AG04450 (cell line): ENCODE measurements at regions not wholly inside any gene's neighbourhood (a gene's known extent, or its start where the extent isn't known, plus 50 kb on each side); places are given as distances from the start of the nearest gene placed in this dataset.

ENCODE experiments used
- CTCF ChIA-PET: fragments of 300-600, 350-600 bp; formaldehyde crosslinking; extraction: SDS; loops from one replicate; lab custom pipeline; 2022; ENCODE audit warnings: antibody characterized with exemption, inconsistent platforms; lab: Charles Lee
- POLR2A ChIA-PET: fragments of 350-600 bp; formaldehyde crosslinking; extraction: SDS; loops from one replicate; lab custom pipeline; 2021; ENCODE audit warnings: antibody characterized with exemption, inconsistent platforms; lab: Yijun Ruan, JAX
- DNase-seq: peaks from one replicate; pipeline ENCODE4 v3.0.0-alpha.2; 2011; ENCODE audit warnings: low read depth, low spot score
- H3K27ac ChIP-seq: one replicate; pipeline ENCODE4 v1.5.1; 2012; ENCODE audit warnings: low read depth, low read length, control low read depth
- H3K27me3 ChIP-seq: one replicate; pipeline ENCODE4 v1.6.0; 2012; ENCODE audit warnings: low read length; ENCODE audit not compliant: control insufficient read depth, insufficient read depth
- H3K4me3 ChIP-seq: 2 replicates; pipeline ENCODE4 v1.5.1; 2011; ENCODE audit warnings: mild to moderate bottlenecking, low read depth, low read length, control low read depth
- H3K9me3 ChIP-seq: 2 replicates; pipeline ENCODE4 v1.5.1; 2012; ENCODE audit warnings: low read length; ENCODE audit not compliant: control insufficient read depth, insufficient read depth
- TF ChIP-seq, protein P1 (sequence below): IDR thresholded peaks from 2 replicates; pipeline ENCODE4 v1.5.1; 2011; ENCODE audit warnings: low read depth, low read length, control low read depth, inconsistent platforms

DNA sequence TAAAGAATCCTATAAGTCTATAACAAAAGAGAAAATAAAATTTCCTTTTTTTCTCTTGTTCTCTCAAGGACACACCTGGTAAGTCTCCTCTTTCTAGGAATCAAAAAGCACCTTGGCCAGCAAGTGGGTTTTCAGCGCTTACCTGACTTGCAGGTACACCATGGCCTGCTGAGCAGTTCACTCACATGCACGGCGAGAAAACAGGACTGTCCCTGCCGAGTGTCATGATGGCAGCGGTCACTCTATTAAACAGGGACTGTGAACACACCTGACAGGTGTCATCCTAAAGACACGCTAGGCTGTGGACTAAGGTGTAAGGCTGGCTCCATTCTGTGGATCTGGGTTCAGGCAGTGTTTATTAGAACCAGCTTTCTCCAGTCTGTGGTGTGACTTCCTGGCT is 170.2 kb downstream of the TEX29 start:
- no peaks in the 10 kb centered on the region for H3K27me3 ChIP-seq
- TF ChIP-seq, protein P1, sequence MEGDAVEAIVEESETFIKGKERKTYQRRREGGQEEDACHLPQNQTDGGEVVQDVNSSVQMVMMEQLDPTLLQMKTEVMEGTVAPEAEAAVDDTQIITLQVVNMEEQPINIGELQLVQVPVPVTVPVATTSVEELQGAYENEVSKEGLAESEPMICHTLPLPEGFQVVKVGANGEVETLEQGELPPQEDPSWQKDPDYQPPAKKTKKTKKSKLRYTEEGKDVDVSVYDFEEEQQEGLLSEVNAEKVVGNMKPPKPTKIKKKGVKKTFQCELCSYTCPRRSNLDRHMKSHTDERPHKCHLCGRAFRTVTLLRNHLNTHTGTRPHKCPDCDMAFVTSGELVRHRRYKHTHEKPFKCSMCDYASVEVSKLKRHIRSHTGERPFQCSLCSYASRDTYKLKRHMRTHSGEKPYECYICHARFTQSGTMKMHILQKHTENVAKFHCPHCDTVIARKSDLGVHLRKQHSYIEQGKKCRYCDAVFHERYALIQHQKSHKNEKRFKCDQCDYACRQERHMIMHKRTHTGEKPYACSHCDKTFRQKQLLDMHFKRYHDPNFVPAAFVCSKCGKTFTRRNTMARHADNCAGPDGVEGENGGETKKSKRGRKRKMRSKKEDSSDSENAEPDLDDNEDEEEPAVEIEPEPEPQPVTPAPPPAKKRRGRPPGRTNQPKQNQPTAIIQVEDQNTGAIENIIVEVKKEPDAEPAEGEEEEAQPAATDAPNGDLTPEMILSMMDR: no peak
- peaks cover 53% of the 10 kb centered on the region for H3K9me3 ChIP-seq
- H3K27ac ChIP-seq: no peak overlapping the region
- no peak for DNase-seq
- ChIA-PET POLR2A (no interaction called here), CTCF (no interaction called here)
- H3K4me3 ChIP-seq: no peak overlapping the region

DNA sequence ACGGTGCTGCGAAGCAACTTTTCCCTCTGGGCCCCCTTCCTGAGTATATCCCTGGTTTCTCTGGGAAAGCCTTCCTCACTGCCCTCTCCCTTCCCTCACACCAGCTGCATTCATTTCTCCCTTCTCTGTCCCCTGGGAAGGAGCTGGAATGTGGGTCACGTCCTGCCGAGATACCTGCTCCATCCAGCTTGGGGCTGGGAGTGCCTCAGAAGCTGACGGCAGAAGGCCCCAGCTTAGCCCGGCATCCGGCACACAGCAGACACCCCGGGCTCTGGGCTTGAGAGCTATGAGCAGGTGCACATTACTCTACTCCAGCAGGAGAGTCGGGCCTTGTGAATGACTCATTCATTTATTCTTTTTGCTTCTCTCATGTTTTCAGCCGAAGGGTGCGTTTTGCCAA is 170.6 kb downstream of the TEX29 start:
- H3K27ac ChIP-seq: no peak overlapping the region
- no peaks in the 10 kb centered on the region for H3K27me3 ChIP-seq
- peaks cover 49% of the 10 kb centered on the region for H3K9me3 ChIP-seq
- TF ChIP-seq, protein P1: no peak
- H3K4me3 ChIP-seq: no peak overlapping the region
- no peak for DNase-seq
- POLR2A ChIA-PET: no interaction called here
- CTCF ChIA-PET: no interaction called here

DNA sequence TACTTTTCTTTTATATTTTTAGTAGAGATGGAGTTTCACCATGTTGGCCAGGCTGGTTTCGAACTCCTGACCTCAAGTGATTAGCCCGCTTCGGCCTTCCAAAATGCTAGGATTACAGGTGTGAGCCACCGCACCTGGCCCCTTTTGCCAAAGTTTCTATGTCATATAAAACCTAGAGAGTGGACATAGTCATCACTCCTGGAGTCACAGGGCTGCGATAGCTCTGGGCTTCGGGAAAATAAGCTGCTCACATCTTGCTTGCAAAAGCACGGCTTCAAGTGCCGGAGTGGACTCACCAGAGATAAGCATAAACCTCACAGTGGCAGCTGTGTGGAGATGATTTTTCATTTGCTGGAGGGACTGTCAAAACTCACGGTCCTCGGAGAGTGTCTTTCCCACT is 171.2 kb downstream of the TEX29 start:
- ChIA-PET POLR2A (no interaction called here), CTCF (interaction anchor here (0.6 kb wide), 1 partner anchor 9 kb away, joined by 3 read pairs; no protein-coding TSS in a partner anchor)
- no peak overlapping the region for H3K27ac ChIP-seq
- no peak overlapping the region for H3K4me3 ChIP-seq
- TF ChIP-seq, protein P1: no peak
- no peaks in the 10 kb centered on the region for H3K27me3 ChIP-seq
- no peak for DNase-seq
- H3K9me3 ChIP-seq: peaks cover 42% of the 10 kb centered on the region

DNA sequence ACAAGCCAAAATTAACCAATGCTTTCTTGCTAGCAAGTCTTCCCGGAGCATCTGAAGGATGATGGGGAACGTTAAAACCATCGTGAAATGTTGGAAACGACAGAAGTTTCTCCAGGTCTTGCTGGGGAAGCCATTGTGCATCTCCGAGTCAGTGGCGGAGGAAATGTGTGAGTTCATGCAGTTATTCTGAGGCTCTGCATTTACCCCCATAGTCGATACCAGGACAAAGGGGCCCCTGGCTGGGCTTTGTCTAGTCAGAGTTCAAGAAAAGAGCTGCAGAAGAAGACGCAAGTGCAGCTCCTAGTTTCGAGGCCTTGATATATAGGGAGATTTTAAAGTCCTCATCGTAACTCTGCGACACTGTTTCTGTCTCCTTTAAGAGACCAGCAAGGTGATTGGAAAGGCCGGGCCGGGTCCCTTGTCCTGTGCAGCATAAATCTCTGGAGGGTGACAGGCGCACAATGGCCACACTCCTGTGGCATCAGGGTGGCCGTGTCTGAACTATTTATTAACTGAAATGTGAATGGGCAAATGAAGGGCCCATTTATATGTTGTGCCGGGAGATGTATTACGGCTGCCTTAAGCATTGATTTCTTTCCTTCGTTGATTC is 172.0 kb downstream of the TEX29 start:
- POLR2A ChIA-PET: no interaction called here
- TF ChIP-seq, protein P1: no peak
- DNase-seq: no peak
- Histone ChIP-seq H3K4me3 (no peak overlapping the region), H3K27me3 (no peaks in the 10 kb centered on the region), H3K27ac (no peak overlapping the region), H3K9me3 (peaks cover 38% of the 10 kb centered on the region)
- CTCF ChIA-PET: interaction anchor here (0.6 kb wide), 1 partner anchor 9 kb away, joined by 3 read pairs; no protein-coding TSS in a partner anchor

DNA sequence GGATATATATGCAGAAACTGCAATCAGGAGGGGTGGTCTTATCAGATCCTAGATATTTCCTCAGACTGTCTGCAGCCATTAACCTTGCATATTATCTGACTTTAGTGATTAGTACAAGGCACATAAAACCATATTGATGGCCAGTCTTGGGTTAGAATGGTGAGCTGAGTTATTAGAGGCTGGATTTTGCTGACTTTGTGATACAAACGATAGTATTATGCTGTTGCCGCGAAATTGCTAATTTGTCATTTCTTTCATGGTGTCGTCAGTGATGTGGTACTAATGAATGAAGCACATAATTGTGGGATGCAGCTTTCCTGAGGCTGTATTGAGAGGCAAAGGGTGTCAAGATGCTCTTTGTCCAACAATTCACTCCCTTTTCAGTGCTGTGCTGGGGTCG is 172.5 kb downstream of the TEX29 start:
- POLR2A ChIA-PET: no interaction called here
- H3K27me3 ChIP-seq: no peaks in the 10 kb centered on the region
- no peak overlapping the region for H3K4me3 ChIP-seq
- DNase-seq: no peak
- no peak overlapping the region for H3K27ac ChIP-seq
- CTCF ChIA-PET: no interaction called here
- TF ChIP-seq, protein P1: no peak
- peaks cover 35% of the 10 kb centered on the region for H3K9me3 ChIP-seq
